ENCODE measurements at regions not wholly inside any gene's neighbourhood (a gene's known extent, or its start where the extent isn't known, plus 50 kb on each side); places are given as distances from the start of the nearest gene placed in this dataset.

DNA sequence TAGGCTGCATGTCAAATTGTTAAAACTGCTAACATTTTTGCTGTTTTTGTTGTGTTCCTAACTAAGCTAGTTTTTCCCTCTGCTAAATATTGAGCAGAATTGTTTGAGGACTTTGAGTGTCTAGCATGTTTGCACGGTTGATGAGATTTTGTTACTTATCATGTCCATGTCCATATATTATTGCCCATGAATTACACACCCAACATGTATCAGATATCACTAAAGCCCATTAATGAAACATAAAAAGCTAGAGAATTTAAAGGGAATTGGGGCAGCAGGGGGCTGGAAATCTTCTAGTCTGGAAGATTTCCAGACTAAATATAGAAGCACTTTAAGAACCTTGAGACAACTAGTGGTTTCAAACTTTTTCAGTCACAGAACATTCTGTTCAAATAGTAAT is 197.7 kb downstream of the SNX10 start:
- no peak for FAIRE-seq
- no peaks in the 10 kb centered on the region for H3K23me2 ChIP-seq (ENCODE audit: low read depth, low read length)
- no peak overlapping the region for H2BK5ac ChIP-seq (ENCODE audit: low read depth, low read length)
- POLR2A ChIA-PET (ENCODE audit: partially characterized antibody) = no interaction called here
- H3K23ac ChIP-seq (ENCODE audit: insufficient read length) = no peak overlapping the region
- H3K9ac ChIP-seq (replicated peaks in 1 of 4; ENCODE audit: extremely low read depth in 1 of 4, low read depth in 3 of 4, low read length in 3 of 4) = no peak overlapping the region
- H3K9me3 ChIP-seq (ENCODE audit: insufficient read depth in 2 of 2, low read depth in 1 of 2, low read length in 1 of 2) = no peaks in the 10 kb centered on the region
- no peak overlapping the region for H3K14ac ChIP-seq (ENCODE audit: insufficient read length)
- no peak overlapping the region for H4K8ac ChIP-seq (ENCODE audit: extremely low read depth, insufficient read depth, low read length)
- H3K79me1 ChIP-seq (ENCODE audit: low read depth, low read length) = no peaks in the 10 kb centered on the region
- no peaks in the 10 kb centered on the region for H3K36me3 ChIP-seq (ENCODE audit: control insufficient read depth in 2 of 4, insufficient read depth in 4 of 4, low read length in 3 of 4)
- no peak overlapping the region for H3K18ac ChIP-seq (ENCODE audit: extremely low read depth, low read length)
- no peak overlapping the region for H2BK15ac ChIP-seq (ENCODE audit: low read length)
- no peak overlapping the region for H2BK12ac ChIP-seq (ENCODE audit: low read depth, low read length)
- no peaks in the 10 kb centered on the region for H4K20me1 ChIP-seq (replicated peaks in 1 of 2; ENCODE audit: control insufficient read depth in 1 of 2, insufficient read depth in 2 of 2, low read length in 2 of 2)
- no peak overlapping the region for H3K27ac ChIP-seq (ENCODE audit: low read depth, low read length)
- no peak overlapping the region for H3K4me2 ChIP-seq (ENCODE audit: insufficient read depth in 1 of 2, low read depth in 2 of 2, low read length in 2 of 2)
- peaks cover 0 to 5% (median 4%) of the 10 kb centered on the region in 4 experiments; a peak in 4 of 7 replicates for H3K4me1 ChIP-seq (replicated peaks in 1 of 4; ENCODE audit: control insufficient read depth in 3 of 4, insufficient read depth in 4 of 4, low read length in 3 of 4)
- H2BK120ac ChIP-seq (replicated peaks; ENCODE audit: low read depth, low read length) = no peak overlapping the region
- H3K4me3 ChIP-seq (ENCODE audit: extremely low read depth in 1 of 4, insufficient read depth in 2 of 4, low read depth in 3 of 4, low read length in 4 of 4) = no peak overlapping the region
- no peak overlapping the region for H3K4ac ChIP-seq (replicated peaks; ENCODE audit: insufficient read length, low read depth, low read length)
- WGBS, 2 experiments (ENCODE audit: extremely low coverage in 1 of 2, insufficient coverage in 1 of 2, insufficient read length in 1 of 2, insufficient replicate concordance in 2 of 2, low coverage in 1 of 2, low lambda C conversion rate in 2 of 2, missing lambda C conversion rate in 1 of 2) = 96% methylated on average over 1 of the region's 1 CpG; no CpG with 5 or more reads in 1 of the 2 experiments
- no peaks in the 10 kb centered on the region for H3K79me2 ChIP-seq (ENCODE audit: control insufficient read depth in 1 of 2, insufficient read depth in 2 of 2, low read length in 2 of 2)
- H2BK20ac ChIP-seq (ENCODE audit: low read length) = no peak overlapping the region
- H4K5ac ChIP-seq (ENCODE audit: insufficient read length, low read depth, low read length) = no peak overlapping the region
- no peak overlapping the region for H2AFZ ChIP-seq (ENCODE audit: low read length)
- no peak overlapping the region for H4K91ac ChIP-seq (replicated peaks; ENCODE audit: insufficient read length, low read length)
- no peak for DNase-seq (ENCODE audit: low read depth in 1 of 2, low spot score in 2 of 2)
- H3K56ac ChIP-seq (replicated peaks; ENCODE audit: insufficient read length, low read depth, low read length) = no peak overlapping the region
- H3K27me3 ChIP-seq (replicated peaks in 1 of 4; ENCODE audit: control insufficient read depth in 3 of 4, extremely low read depth in 1 of 4, insufficient read depth in 3 of 4, low read length in 3 of 4) = no peaks in the 10 kb centered on the region
- no peak overlapping the region for H2AK5ac ChIP-seq (ENCODE audit: low read depth, low read length)
- CTCF ChIA-PET (ENCODE audit: partially characterized antibody) = interaction anchor here (0.9 to 1.5 kb wide), 3 partner anchors 92 to 178 kb away, joined by 3 to 6 read pairs (median 4); no protein-coding TSS in a partner anchor
- TF ChIP-seq EP300 (IDR thresholded peaks at IDR 0.05; ENCODE audit: borderline replicate concordance in 1 of 2, low read depth in 2 of 2, low read length in 2 of 2) = no peak
- TF ChIP-seq, protein P1, sequence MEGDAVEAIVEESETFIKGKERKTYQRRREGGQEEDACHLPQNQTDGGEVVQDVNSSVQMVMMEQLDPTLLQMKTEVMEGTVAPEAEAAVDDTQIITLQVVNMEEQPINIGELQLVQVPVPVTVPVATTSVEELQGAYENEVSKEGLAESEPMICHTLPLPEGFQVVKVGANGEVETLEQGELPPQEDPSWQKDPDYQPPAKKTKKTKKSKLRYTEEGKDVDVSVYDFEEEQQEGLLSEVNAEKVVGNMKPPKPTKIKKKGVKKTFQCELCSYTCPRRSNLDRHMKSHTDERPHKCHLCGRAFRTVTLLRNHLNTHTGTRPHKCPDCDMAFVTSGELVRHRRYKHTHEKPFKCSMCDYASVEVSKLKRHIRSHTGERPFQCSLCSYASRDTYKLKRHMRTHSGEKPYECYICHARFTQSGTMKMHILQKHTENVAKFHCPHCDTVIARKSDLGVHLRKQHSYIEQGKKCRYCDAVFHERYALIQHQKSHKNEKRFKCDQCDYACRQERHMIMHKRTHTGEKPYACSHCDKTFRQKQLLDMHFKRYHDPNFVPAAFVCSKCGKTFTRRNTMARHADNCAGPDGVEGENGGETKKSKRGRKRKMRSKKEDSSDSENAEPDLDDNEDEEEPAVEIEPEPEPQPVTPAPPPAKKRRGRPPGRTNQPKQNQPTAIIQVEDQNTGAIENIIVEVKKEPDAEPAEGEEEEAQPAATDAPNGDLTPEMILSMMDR (IDR thresholded peaks at IDR 0.05; ENCODE audit: control extremely low read depth in 1 of 3, insufficient read depth in 1 of 3, low read depth in 1 of 3, low read length in 3 of 3) = no peak
- no peak for TF ChIP-seq YY1 (IDR thresholded peaks at IDR 0.05; ENCODE audit: low read depth, low read length)
- no peak for TF ChIP-seq RNF2 (IDR thresholded peaks at IDR 0.05; ENCODE audit: borderline replicate concordance, low read depth, low read length, missing control alignments, poor library complexity, severe bottlenecking)
- TF ChIP-seq KDM5A (IDR thresholded peaks at IDR 0.05; ENCODE audit: low read length) = no peak
- TF ChIP-seq POLR2A (IDR thresholded peaks at IDR 0.05; ENCODE audit: control extremely low read depth in 1 of 2, low read depth in 2 of 2, low read length in 2 of 2) = no peak
- TF ChIP-seq SIN3A (conservative IDR thresholded peaks at IDR 0.05 in 1 of 2, IDR thresholded peaks at IDR 0.05 in 1 of 2; ENCODE audit: low read depth in 1 of 2, low read length in 2 of 2) = no peak
- no peak for TF ChIP-seq CTBP2 (IDR thresholded peaks at IDR 0.05; ENCODE audit: borderline replicate concordance, insufficient read depth, insufficient read length, low read length)
- TF ChIP-seq ASH2L (IDR thresholded peaks at IDR 0.05; ENCODE audit: low read length) = no peak
- TF ChIP-seq RXRA (IDR thresholded peaks at IDR 0.05; ENCODE audit: insufficient read depth, low read depth, low read length) = no peak
- TF ChIP-seq TCF12 (IDR thresholded peaks at IDR 0.05; ENCODE audit: low read depth, low read length) = no peak
